Gastrocnemius medialis (tissue), 4 donors: ENCODE measurements at regions not wholly inside any gene's neighbourhood (a gene's known extent, or its start where the extent isn't known, plus 50 kb on each side); places are given as distances from the start of the nearest gene placed in this dataset.

Experiments used
- ATAC-seq, 2 donors: fragments of 150-250 bp; one replicate each; pipeline ENCODE4 v1.9.1; 2016
- DNase-seq, 2 donors: peaks; one replicate each; pipeline ENCODE4 v3.0.0-alpha.2; 2019
- H3K27ac ChIP-seq, 4 donors: fragments of 200-600 bp; sonication (generic); 1 replicate in 1 of 4; 2 replicates in 3 of 4; pipeline ENCODE4 v1.5.1; 2016 to 2018; ENCODE audit warnings: mild to moderate bottlenecking in 2 of 4, moderate library complexity in 1 of 4
- H3K27me3 ChIP-seq, 3 donors: fragments of 200-600 bp; sonication (generic) in 2 of 3; 1 replicate in 1 of 3; 2 replicates in 2 of 3; pipeline versions ENCODE4 v1.5.1 to v1.6.0; 2016 to 2019; ENCODE audit warnings: mild to moderate bottlenecking in 1 of 3, moderate library complexity in 1 of 3
- H3K36me3 ChIP-seq, 2 donors: fragments of 200-600 bp; sonication (generic) in 1 of 2; one replicate each; pipeline ENCODE4 v1.5.1; 2017 to 2018
- H3K4me1 ChIP-seq, 2 donors: fragments of 200-600 bp; sonication (generic) in 1 of 2; one replicate each; pipeline ENCODE4 v1.5.1; 2016 to 2017; ENCODE audit warnings: mild to moderate bottlenecking in 2 of 2
- H3K4me3 ChIP-seq, 4 donors: fragments of 200-600 bp; sonication (generic) in 3 of 4; 1 replicate in 1 of 4; 2 replicates in 3 of 4; pipeline ENCODE4 v1.5.1; 2016 to 2019; ENCODE audit warnings: mild to moderate bottlenecking in 2 of 4
- H3K9me3 ChIP-seq, 3 donors: fragments of 200-600 bp; sonication (generic) in 2 of 3; 1 replicate in 1 of 3; 2 replicates in 2 of 3; pipeline ENCODE4 v1.5.1; 2016 to 2019
- CTCF ChIP-seq, 5 experiments: fragments of 450-650 bp in 3 of 5; fragments of 200-600 bp in 2 of 5; sonication (generic) in 2 of 5; IDR thresholded peaks in 4 of 5; conservative IDR thresholded peaks in 1 of 5; 1 replicate in 4 of 5; 2 replicates in 1 of 5; pipeline ENCODE4 v1.5.1; 2016 to 2019; ENCODE audit warnings: antibody characterized with exemption in 5 of 5, mild to moderate bottlenecking in 3 of 5, moderate library complexity in 3 of 5
- POLR2A ChIP-seq, 2 donors: fragments of 450-650 bp; IDR thresholded peaks; one replicate each; pipeline ENCODE4 v1.6.1; 2017; ENCODE audit warnings: antibody characterized with exemption in 2 of 2, mild to moderate bottlenecking in 2 of 2, moderate library complexity in 2 of 2
- in situ Hi-C, 4 donors: fragments of 200-750 bp; cut with MboI; loops; one replicate each; pipeline versions ENCODE4 v1.15.0 to v1.8.0; 2017; ENCODE audit warnings: low sequenced_read_pairs in 4 of 4
- intact Hi-C: fragments of 100-400 bp; cut with DNase I; formaldehyde crosslinking; loops from one replicate; pipeline ENCODE4 v1.15.1; 2023; ENCODE audit warnings: low total_unique reads

GRCh38 chr12:91651728-91652127 is 469.1 kb upstream of the DCN start:
- no peak for TF ChIP-seq POLR2A (IDR thresholded peaks at IDR 0.05)
- TF ChIP-seq CTCF (IDR thresholded peaks at IDR 0.05 in 4 of 5, conservative IDR thresholded peaks at IDR 0.05 in 1 of 5): no peak
- in situ Hi-C loops: no loop called here
- no peaks in the 10 kb centered on the region for H3K9me3 ChIP-seq

GRCh38 chr12:91643763-91644162 is 461.1 kb upstream of the DCN start:
- Histone ChIP-seq H3K27me3 (no peaks in the 10 kb centered on the region), H3K4me3 (no peak overlapping the region), H3K9me3 (no peaks in the 10 kb centered on the region), H3K27ac (no peak overlapping the region), H3K36me3 (no peaks in the 10 kb centered on the region), H3K4me1 (no peaks in the 10 kb centered on the region)
- DNase-seq: no peak
- intact Hi-C loops (no loop called here), in situ Hi-C loops (no loop called here)
- ATAC-seq: no peak
- TF ChIP-seq CTCF (IDR thresholded peaks at IDR 0.05 in 4 of 5, conservative IDR thresholded peaks at IDR 0.05 in 1 of 5) (no peak), POLR2A (IDR thresholded peaks at IDR 0.05) (no peak)

More at GRCh38 chr12:91651728-91652127, 469.1 kb upstream of the DCN start:
- no peak overlapping the region for H3K4me3 ChIP-seq
- DNase-seq (no peak), ATAC-seq (peak; percentile 56 to 69)
- H3K27me3 ChIP-seq: no peaks in the 10 kb centered on the region
- no peaks in the 10 kb centered on the region for H3K36me3 ChIP-seq
- peaks cover 4 to 12% of the 10 kb centered on the region in 2 donors for H3K4me1 ChIP-seq
- intact Hi-C loops: no loop called here
- H3K27ac ChIP-seq: no peak overlapping the region

GRCh38 chr12:91640021-91640420 is 457.4 kb upstream of the DCN start:
- Histone ChIP-seq H3K27me3 (no peaks in the 10 kb centered on the region), H3K27ac (no peak overlapping the region), H3K36me3 (no peaks in the 10 kb centered on the region), H3K4me1 (no peaks in the 10 kb centered on the region), H3K4me3 (no peak overlapping the region), H3K9me3 (no peaks in the 10 kb centered on the region)
- DNase-seq (no peak), ATAC-seq (no peak)
- intact Hi-C loops (no loop called here), in situ Hi-C loops (no loop called here)
- TF ChIP-seq POLR2A (IDR thresholded peaks at IDR 0.05): no peak
- no peak for TF ChIP-seq CTCF (IDR thresholded peaks at IDR 0.05 in 4 of 5, conservative IDR thresholded peaks at IDR 0.05 in 1 of 5)

- DNase-seq: no peak
- no peak for ATAC-seq
- Histone ChIP-seq H3K4me3 (no peak overlapping the region), H3K27ac (no peak overlapping the region), H3K9me3 (no peaks in the 10 kb centered on the region), H3K27me3 (no peaks in the 10 kb centered on the region), H3K4me1 (no peaks in the 10 kb centered on the region), H3K36me3 (no peaks in the 10 kb centered on the region)
- in situ Hi-C loops: no loop called here
- intact Hi-C loops: no loop called here
- TF ChIP-seq POLR2A (IDR thresholded peaks at IDR 0.05) (no peak), CTCF (IDR thresholded peaks at IDR 0.05 in 4 of 5, conservative IDR thresholded peaks at IDR 0.05 in 1 of 5) (no peak)
These were observed 456.7 kb upstream of the DCN start for GRCh38 chr12:91639327-91639726.
